HG03135 (cell line): ENCODE measurements at regions not wholly inside any gene's neighbourhood (a gene's known extent, or its start where the extent isn't known, plus 50 kb on each side); places are given as distances from the start of the nearest gene placed in this dataset.
"Not testable (repeated sequence)": the region's sequence is repeated elsewhere in the genome, so short reads cannot be mapped to it uniquely, and the experiment has no call there.

Experiments
- ATAC-seq: cut with Tn5 transposase; IDR thresholded peaks from one replicate; pipeline ENCODE4 v1.9.1; 2021; ENCODE audit warnings: mild to moderate bottlenecking, moderate library complexity; ENCODE audit not compliant: unreplicated experiment

DNA sequence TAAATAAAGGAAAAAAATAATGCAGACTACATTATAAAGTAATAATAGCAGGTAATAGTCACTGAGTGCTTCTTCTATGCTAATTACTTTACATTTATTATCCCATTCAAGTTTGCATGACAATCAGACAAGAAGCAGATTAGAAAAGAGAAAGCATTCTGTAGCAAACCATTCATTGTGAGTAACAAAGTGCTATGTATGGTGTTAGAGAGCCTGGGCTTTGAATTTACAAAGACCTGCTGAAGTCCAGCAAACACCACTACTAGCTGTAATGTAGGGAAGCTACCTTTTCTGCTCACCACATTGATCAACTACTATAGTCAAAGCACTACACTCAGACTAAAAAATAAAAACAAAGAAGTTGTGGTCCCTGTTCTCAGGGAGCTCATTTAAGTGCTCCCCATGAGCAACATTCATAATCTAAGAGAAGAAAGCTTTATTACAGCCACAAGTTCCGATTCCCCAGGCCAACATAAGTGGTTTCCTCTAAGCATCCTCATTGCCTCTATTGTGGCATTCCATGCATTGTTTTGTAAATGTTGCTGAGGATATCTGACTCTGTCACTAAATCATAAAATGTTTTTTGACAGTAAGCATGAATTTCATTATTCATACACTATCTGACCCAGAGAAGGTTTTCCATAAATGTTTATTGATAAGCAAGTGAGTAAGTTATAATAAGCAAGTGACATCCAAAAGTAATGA is 108.5 kb downstream of the FOXD4L6 start:
- ATAC-seq, result not testable (repeated sequence)

DNA sequence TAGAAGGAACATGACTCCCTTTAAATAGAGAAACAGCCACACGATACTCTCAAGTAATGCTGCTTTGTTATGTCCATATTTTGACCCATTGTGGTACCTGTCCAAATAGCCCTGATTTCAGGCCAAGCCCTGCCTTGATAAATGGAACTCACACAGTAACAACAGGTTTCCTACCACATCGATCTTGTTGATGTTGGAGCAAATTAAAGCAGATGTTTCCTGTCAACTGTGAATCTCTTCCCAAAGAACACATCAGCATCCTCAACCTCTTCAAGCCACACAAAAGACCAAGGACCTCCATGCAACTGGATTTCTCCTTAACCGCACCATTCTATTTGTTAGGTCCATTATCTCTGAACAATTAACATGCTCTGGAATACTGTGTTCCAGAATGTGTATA is 109.5 kb downstream of the FOXD4L6 start:
- not testable (repeated sequence) for ATAC-seq

DNA sequence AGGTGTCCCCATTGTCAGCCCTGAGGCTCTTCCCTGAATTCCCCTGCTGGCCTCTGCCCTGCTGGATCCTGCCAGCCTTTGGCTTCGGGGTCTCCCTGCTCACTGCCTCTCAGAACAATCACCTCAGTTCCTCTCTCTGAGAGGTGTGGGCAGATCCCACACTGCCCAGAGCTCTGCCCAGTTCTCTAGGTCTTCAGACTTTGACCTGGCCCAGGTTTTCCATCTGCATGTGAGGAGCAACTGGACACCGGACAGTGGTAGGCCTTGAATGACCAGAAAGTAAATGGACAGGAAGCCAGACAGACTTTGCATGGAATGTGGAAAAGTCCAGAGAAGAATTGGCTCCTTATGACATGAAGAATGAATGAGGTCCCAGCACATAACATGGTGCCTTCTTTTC is 111.8 kb downstream of the FOXD4L6 start:
- not testable (repeated sequence) for ATAC-seq

DNA sequence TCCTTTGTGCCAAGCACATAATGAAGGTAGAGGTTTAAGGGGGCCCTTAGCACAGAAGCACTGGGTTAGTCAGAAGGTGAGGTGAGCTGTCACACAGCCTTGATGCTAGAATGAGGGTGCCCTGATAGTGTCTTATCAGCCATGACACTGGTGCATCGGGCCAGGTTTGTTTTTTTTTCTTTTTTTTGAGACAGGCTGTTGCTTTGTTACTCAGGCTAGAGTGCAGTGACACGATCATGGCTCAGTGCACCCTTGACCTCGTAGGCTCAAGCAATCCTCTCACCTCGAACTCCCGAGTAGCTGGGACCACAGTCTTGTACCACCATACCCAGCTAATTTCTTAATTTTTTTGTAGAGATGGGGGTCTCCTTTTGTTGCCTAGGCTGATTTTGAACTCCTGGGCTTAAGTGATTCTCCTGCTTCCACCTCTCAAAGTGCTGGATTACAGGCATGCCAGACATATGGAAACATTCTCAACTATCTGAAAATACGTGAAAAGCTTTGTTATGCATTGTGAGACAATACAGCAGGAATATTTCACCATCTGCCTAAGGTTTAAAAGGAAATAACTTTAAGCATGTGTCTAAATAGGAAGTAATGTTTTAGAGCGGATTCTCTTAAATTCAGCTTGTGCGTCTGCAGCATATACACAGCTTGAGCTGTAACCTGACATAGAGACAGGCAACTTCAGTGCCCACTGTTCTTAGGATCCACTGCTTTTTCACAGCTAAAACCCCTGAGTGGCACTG is 128.4 kb downstream of the FOXD4L6 start:
- not testable (repeated sequence) for ATAC-seq

DNA sequence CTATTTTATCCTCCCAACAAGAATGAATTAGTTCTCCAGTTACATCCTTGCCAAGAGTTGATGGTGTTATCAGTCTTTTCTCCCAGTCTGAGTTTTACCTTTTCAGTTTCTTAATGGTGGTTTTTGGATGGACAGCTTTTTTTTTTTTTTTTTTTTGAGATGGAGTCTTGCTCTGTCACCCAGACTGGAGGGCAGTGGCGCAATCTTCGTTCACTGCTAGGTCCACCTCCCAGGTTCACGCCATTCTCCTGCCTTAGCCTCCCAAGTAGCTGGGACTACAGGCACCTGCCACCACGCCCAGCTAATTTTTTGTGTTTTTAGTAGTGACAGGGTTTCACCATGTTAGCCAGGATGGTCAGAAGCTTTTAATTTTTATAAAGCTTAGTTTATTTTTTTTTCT is 133.0 kb downstream of the FOXD4L6 start:
- not testable (repeated sequence) for ATAC-seq

DNA sequence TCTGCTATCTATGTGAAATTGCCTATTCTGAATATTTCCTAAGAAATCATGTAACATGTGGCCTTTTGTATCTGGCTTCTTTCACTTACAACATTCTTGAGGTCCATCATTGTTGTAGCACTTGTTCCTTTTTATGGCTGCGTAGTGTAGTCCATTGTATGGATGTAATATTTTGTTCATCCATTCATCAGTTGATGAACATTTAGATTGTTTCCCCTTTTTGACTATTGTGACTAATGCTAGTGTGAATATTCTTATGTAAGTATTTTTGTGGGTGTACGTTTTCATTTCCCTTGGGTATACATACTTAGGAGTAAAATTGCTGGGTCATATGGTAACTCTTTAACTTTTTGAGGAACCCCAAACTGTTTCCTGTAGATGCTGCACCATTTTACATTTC is 134.6 kb downstream of the FOXD4L6 start:
- not testable (repeated sequence) for ATAC-seq

DNA sequence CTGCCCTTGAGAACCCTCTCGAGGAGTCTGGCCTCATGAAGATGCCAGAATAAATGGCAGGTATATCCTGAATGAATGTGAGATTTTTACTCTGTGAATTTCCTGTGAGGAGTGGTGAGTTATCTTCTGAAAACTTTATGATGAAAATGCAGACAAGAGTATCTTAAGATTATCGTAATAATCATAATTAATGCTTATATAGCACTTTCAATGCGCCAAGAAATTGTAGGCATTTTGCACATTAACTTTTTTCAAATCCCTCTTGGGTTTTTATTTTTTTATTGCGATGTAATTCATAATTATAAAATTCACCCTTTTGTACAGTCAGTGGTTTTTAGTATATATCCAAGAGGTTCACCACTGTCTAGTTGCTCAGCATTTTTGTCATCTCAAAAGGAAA is 135.1 kb downstream of the FOXD4L6 start:
- not testable (repeated sequence) for ATAC-seq

DNA sequence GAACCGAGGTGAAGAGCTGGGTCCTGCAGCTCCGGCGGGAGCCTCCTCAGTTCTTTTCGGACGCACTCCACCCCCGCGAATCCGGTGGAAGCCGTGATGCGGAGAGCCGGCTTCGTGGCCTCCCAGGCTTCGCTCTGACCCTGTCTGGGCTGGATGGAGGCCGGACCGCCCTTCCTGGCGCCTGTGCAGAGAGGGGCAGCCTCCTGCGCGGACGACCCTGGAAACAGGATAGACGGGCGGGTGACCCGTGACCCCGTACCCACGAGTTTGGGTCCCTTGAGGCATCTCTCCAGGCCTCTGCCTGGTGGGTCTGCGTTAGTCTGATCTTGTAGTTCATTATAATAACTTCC is 136.0 kb downstream of the FOXD4L6 start:
- ATAC-seq, result peak; percentile 45

DNA sequence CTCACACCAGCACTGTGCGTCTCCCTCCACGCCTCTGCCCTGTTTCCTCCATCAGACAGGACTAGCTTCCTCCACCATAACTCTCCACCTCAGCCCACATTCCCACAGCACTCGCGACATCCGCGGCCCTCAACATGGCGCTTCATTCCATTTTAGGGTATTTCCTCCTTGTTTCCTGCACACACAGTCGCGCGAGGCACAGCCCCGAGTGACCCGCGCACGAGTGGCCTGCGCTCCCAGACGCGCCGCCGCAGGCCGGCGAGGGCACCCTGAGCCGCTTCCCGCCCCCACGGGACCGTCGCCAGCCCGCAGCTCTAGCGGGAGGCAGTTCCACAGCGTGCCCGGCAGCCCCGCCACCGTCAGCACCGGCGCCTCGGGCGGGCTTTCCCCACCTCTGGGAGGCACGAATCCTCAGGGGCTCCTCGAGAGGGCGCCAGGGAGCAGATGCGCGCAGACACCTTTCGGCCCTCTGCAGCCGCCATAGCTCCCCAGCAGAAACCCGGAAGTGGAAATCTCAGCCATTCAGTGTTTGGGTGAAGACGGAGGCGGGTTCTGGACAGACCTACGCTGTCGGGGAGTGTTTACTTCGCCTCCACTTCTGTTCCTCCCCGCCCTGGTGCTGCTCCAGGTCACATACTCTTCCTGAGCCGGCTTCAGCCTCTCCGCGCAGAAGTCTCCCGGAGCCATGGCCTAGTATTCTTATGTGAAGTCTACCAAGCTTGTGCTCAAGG is 136.6 kb downstream of the FOXD4L6 start:
- peak; percentile 100 for ATAC-seq

DNA sequence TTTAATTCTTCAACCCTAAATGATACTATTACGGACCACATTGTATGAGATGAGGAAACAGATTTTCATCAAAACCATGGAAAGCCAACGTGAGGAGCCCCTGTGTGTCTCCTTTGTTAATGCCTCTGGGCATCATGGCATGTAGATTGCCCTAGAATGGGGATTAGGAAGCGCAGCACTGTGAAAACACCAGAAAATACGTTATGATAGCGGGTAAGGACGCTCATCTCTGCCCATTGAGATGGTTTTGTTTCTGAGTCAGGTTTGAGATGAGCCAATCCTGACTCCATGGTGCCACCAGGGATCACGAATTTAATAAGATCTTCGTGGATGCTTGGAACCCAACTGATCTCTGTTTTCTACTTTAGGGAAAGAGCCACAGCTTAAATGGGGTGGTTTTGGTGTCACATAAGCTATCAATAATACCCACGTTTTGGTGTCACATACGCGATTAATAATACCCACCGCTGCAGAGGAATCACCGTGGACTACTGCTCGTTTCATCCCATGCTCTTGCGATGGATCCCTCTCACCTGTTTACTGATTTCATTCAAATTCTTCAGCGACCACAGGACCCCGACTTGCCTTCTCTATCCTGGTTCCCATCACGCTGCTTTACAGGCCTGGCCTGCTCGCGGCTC is 137.3 kb downstream of the FOXD4L6 start:
- not testable (repeated sequence) for ATAC-seq

DNA sequence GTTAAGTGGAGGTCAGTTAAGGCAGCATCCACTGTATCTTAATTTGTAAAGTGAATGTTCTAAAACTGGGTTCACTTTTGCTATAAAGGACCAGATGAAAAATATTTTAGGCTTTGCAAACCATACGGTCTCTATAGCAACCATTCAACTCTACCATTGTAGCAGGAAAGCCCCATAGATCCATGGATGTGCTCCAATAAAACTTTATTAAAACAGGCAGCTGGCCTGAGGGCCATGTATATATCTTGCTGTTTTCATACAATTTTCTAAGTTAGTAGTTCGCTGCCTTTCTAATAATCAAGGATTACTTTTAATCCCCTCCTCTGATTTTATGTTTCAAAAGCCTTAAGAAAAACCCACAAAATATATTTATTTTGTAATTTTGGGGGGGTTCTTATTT is 142.1 kb downstream of the FOXD4L6 start:
- not testable (repeated sequence) for ATAC-seq

DNA sequence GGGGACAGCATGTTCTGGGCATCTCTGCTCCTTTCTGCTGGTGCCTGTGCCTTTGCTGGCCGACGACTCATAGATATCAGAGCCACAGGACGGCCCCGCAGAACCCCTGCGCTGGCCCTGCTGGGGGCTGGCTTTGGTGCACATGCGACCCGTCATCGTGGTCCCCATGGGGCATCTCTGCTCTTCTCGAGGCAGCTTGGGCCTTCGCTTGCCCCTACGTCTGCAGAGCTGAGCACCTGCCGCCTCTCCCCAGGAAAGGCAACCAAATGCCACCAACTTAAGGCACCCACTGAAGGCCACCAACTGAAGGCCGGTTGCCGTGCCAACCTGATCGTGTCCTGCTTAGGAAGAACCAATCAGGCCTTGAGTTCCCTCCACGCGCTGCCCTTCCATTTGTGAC is 153.1 kb downstream of the FOXD4L6 start:
- not testable (repeated sequence) for ATAC-seq

DNA sequence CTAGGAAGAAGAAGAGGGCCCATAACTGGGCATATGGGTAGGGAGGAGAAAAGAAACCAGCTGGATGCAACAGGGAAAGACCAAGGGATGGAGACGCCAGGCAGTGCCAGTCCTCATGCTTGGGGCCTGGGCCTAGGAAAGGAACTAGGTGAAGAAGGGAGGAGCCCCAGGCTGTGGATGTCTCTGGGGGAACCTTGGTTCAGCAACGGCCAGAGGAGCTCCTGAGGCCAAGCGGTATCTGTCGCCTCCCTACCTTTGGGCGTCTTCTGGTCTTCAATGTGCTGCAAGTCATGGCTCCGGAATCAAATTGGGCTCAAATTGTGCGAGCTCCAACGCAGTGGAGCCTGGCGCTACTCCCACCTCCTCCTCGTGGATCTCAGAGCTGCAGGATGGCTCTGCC is 153.6 kb downstream of the FOXD4L6 start:
- ATAC-seq, result not testable (repeated sequence)

DNA sequence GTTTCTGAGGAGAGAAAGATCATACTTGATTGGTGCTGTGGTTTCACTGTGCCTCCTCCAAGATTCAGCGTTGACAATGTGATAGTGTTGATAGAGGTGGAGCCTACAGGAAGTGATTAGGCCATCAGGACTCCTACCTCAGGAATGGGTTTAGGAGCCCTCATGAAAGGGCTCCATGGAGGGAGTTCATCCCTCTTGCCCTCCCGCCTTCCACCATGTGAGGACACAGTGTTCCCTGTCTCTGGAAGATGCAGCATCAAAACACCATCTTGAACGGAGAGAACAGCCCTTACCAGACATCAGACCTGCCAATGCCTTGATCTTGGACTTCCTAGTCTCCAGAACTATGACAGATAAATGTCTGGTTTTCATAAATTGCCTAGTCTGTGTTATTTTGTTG is 156.7 kb downstream of the FOXD4L6 start:
- ATAC-seq, result not testable (repeated sequence)

DNA sequence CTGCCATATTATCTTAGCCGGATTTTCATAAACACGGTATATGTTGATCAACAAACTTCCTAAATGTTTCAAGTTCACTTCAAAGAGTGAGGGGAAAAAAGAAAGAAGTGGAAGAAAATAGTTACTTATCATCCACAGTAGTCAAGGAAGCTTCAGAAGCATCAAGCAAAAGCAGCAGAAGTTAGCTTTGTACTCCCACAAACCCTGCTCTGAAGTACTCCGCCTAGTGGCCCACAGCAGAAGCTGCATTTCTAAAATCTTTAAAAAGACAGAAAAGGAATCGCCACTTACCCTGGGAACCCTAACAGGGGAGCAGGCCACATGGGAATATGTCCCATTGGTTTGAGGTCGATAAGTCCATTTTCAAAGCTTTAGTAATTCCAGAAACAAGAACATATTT is 158.1 kb downstream of the FOXD4L6 start:
- ATAC-seq, result not testable (repeated sequence)

DNA sequence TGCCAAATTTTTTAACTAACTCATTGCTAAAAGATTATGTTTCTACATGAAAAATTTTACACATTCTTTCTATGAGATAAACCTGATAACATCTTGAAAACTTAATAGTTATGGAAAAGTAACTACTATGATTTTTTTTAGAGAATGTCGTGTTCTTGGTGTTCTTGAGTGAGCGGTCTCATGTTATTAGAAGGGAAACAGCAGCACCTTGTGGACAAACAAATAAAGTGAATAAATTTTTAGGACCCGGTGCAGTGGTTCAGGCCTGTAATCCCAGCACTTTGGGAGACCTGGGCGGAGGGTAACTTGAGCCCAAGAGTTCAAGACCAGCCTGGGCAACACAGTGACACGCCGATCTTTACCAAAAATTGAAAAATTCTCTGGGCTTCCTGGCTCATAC is 166.0 kb downstream of the FOXD4L6 start:
- not testable (repeated sequence) for ATAC-seq

DNA sequence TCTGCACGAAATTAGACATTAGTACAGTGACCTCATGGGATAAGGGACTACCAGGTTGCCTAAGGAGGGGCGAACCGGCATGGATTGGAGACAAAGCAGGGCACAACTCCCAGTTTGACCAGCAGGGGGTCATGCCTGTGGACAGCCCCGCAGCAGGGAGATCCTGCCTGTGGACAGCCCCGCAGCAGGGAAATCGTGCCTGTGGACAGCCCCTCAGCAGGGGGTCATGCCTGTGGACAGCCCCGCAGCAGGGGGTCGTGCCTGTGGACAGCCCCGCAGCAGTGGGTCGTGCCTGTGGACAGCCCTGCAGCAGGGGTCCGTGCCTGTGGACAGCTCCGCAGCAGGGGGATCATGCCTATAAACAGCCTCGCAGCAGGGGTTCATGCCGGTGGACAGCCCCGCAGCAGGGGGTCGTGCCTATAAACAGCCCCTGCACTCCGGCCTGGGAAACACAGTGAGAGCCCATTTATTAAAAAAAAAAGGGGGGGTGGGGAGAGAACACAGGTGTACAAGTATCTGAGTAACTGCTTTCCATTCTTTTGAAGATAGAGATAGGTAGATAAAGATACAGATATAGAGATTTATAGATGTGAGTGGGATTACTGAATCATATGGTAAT is 176.5 kb downstream of the FOXD4L6 start:
- not testable (repeated sequence) for ATAC-seq

DNA sequence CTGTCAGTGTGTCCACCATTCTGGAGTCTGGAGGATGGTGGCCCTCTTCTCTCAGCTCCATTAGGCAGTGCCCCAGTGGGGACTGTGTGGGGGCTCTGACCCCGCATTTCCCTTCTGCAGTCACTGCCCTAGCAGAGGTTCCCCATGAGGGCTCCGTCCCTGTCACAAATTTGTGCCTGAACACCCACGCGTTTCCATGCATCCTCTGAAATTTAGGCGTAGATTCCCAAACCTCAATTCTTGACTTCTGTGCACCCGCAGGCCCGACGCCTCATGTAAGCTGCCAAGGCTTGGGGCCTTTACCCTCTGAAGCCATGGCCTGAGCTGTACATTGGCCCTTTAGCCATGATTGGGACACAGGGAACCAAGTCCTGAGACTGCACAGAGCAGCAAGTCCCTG is 182.3 kb downstream of the FOXD4L6 start:
- ATAC-seq, result not testable (repeated sequence)

DNA sequence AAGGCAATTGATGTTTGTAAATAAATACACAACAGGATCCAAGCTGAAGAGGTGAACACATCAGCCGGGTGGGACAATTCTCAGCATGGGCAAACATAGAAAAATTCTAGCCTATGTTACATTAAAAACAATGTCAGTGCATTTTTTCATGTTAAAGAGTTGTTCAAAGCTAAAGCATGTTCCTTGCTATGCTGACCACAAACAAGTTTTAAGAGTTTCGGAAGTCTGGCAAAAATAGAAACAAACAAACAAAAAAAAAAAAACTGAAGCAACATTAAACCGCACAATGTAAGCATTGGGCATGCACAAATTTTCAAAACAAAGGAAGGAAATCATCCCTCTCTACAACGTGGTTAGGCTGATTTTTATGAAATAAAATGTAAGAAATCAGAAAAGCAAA is 185.8 kb downstream of the FOXD4L6 start:
- not testable (repeated sequence) for ATAC-seq

DNA sequence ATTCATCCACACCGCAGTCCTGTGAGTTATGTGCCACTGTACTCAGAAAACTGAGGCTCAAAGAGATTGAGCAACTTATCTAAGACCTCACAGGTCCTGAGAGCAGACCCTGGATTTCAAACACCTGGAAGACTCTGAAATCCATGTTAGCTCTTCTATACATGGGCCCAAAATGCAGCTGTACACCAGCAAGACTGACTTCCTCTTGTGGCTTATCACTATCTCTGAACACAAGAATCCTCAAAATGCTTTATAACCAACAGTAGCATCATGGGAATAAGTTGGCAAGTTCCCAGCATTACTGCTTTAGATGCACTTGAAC is 188.6 kb downstream of the FOXD4L6 start:
- not testable (repeated sequence) for ATAC-seq
